ENCODE measurements at regions not wholly inside any gene's neighbourhood (a gene's known extent, or its start where the extent isn't known, plus 50 kb on each side); places are given as distances from the start of the nearest gene placed in this dataset.

DNA sequence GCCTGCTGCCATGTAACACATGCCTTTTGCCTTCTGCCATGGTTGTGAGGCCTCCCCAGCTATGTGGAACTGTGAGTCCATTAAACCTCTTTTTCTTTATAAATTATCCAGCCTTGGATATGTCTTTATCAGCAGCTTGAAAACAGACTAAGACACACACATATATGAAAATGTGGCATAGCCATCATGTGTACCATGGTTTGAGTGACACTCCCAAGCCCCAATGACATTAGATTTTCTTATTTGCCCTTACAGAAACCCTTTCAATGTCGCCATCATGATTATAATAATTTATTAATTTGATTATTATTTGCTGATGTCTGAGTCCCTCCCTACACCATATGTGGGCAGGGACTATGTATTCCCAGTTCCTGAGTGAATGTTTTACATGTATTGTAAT is 63.5 kb upstream of the FGGY start:
- FAIRE-seq (no peak), DNase-seq (ENCODE audit: low read depth, low spot score) (no peak)
- dilution Hi-C loops (cut with MboI; ENCODE audit: extremely low pct_ligation_motif_present, low sequenced_read_pairs), result no loop called here
- Histone ChIP-seq H3K27me3 (ENCODE audit: control insufficient read depth, extremely low read depth, insufficient read depth, low read length) (no peaks in the 10 kb centered on the region), H3K4me2 (ENCODE audit: control insufficient read depth, extremely low read depth, insufficient read depth, low read depth, low read length) (no peak overlapping the region), H3K9me3 (ENCODE audit: control insufficient read depth, low read depth, low read length) (no peaks in the 10 kb centered on the region), H2AFZ (ENCODE audit: control insufficient read depth, low read length) (no peak overlapping the region), H3K79me2 (ENCODE audit: control insufficient read depth, insufficient read depth, low read length) (no peaks in the 10 kb centered on the region), H3K9me1 (ENCODE audit: control insufficient read depth, extremely low read depth, insufficient read depth, low read length) (no peaks in the 10 kb centered on the region), H3K36me3 (ENCODE audit: control insufficient read depth in 2 of 2, extremely low read depth in 1 of 2, insufficient read depth in 2 of 2, low read length in 2 of 2) (no peaks in the 10 kb centered on the region), H3K4me1 (ENCODE audit: control insufficient read depth, extremely low read depth, insufficient read depth, low read length) (no peaks in the 10 kb centered on the region), H3K9ac (ENCODE audit: control insufficient read depth, extremely low read depth, insufficient read depth, low read length) (no peak overlapping the region), H3K27ac (ENCODE audit: control insufficient read depth, insufficient read depth, low read length) (no peak overlapping the region), H4K20me1 (ENCODE audit: control insufficient read depth, extremely low read depth, insufficient read depth, low read length) (no peaks in the 10 kb centered on the region), H3K4me3 (ENCODE audit: control insufficient read depth in 2 of 3, extremely low read depth in 1 of 3, insufficient read depth in 2 of 3, low read depth in 1 of 3, low read length in 3 of 3) (no peak overlapping the region)
- TF ChIP-seq EZH2 (IDR thresholded peaks at IDR 0.05; ENCODE audit: low read length), result no peak
- TF ChIP-seq, protein P1, sequence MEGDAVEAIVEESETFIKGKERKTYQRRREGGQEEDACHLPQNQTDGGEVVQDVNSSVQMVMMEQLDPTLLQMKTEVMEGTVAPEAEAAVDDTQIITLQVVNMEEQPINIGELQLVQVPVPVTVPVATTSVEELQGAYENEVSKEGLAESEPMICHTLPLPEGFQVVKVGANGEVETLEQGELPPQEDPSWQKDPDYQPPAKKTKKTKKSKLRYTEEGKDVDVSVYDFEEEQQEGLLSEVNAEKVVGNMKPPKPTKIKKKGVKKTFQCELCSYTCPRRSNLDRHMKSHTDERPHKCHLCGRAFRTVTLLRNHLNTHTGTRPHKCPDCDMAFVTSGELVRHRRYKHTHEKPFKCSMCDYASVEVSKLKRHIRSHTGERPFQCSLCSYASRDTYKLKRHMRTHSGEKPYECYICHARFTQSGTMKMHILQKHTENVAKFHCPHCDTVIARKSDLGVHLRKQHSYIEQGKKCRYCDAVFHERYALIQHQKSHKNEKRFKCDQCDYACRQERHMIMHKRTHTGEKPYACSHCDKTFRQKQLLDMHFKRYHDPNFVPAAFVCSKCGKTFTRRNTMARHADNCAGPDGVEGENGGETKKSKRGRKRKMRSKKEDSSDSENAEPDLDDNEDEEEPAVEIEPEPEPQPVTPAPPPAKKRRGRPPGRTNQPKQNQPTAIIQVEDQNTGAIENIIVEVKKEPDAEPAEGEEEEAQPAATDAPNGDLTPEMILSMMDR (optimal IDR thresholded peaks at IDR 0.05 in 1 of 3, IDR thresholded peaks at IDR 0.05 in 1 of 3, conservative IDR thresholded peaks at IDR 0.05 in 1 of 3; ENCODE audit: extremely low read depth in 1 of 3, insufficient read depth in 2 of 3, low read length in 3 of 3), result no peak

DNA sequence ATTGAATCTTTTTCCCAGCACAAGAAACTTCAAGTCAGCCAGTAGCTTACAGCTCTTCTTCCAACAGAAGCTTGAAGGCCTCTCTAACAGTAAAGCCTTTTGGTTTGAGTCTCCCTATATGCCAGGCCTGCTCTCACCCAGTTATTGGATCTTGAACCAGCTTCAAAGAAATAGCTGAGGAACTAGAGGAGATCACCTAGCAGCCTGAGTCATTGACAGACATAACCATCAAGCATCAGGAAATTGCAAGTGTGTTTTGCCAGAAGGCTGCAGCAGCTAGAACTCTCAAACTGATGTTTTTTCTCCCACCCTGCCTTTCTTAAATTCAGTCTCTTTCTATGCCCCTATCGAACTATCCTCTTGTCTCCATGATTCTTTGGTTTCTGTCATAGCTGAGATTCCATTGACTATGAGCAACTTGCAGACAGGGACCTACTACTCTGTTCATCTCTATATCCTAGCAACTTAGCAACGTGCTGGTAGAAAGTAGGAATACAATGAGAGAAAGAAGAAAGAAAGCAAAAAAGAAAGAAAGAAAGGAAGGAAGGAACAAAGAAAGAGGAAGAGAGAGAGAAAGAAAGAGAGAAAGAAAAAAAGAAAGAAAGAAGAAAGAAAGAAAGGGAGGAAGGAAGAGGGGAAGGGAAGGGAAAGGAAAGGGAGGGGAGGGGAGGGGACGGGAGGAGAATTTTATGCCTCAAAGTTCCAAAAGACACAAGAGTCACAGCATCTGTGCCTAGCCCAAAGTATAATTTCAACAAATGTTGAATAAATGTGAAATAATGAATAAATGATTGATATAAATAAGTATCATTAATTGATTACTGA is 60.0 kb upstream of the FGGY start:
- no peak overlapping the region for H3K9ac ChIP-seq (ENCODE audit: control insufficient read depth, extremely low read depth, insufficient read depth, low read length)
- no peaks in the 10 kb centered on the region for H4K20me1 ChIP-seq (ENCODE audit: control insufficient read depth, extremely low read depth, insufficient read depth, low read length)
- no peaks in the 10 kb centered on the region for H3K79me2 ChIP-seq (ENCODE audit: control insufficient read depth, insufficient read depth, low read length)
- no peaks in the 10 kb centered on the region for H3K9me3 ChIP-seq (ENCODE audit: control insufficient read depth, low read depth, low read length)
- H3K4me1 ChIP-seq (ENCODE audit: control insufficient read depth, extremely low read depth, insufficient read depth, low read length), result no peaks in the 10 kb centered on the region
- H3K36me3 ChIP-seq (ENCODE audit: control insufficient read depth in 2 of 2, extremely low read depth in 1 of 2, insufficient read depth in 2 of 2, low read length in 2 of 2), result no peaks in the 10 kb centered on the region
- DNase-seq (ENCODE audit: low read depth, low spot score) (no peak), FAIRE-seq (no peak)
- H3K9me1 ChIP-seq (ENCODE audit: control insufficient read depth, extremely low read depth, insufficient read depth, low read length), result no peaks in the 10 kb centered on the region
- dilution Hi-C loops (cut with MboI; ENCODE audit: extremely low pct_ligation_motif_present, low sequenced_read_pairs), result no loop called here
- no peak overlapping the region for H3K4me2 ChIP-seq (ENCODE audit: control insufficient read depth, extremely low read depth, insufficient read depth, low read depth, low read length)
- H3K27ac ChIP-seq (ENCODE audit: control insufficient read depth, insufficient read depth, low read length), result no peak overlapping the region
- no peak overlapping the region for H2AFZ ChIP-seq (ENCODE audit: control insufficient read depth, low read length)
- no peak overlapping the region for H3K4me3 ChIP-seq (ENCODE audit: control insufficient read depth in 2 of 3, extremely low read depth in 1 of 3, insufficient read depth in 2 of 3, low read depth in 1 of 3, low read length in 3 of 3)
- TF ChIP-seq EZH2 (IDR thresholded peaks at IDR 0.05; ENCODE audit: low read length), result no peak
- TF ChIP-seq, protein P1 (optimal IDR thresholded peaks at IDR 0.05 in 1 of 3, IDR thresholded peaks at IDR 0.05 in 1 of 3, conservative IDR thresholded peaks at IDR 0.05 in 1 of 3; ENCODE audit: extremely low read depth in 1 of 3, insufficient read depth in 2 of 3, low read length in 3 of 3), result no peak
- H3K27me3 ChIP-seq (ENCODE audit: control insufficient read depth, extremely low read depth, insufficient read depth, low read length), result no peaks in the 10 kb centered on the region
